ENCODE measurements at regions not wholly inside any gene's neighbourhood (a gene's known extent, or its start where the extent isn't known, plus 50 kb on each side); places are given as distances from the start of the nearest gene placed in this dataset.
"Not testable (repeated sequence)": the region's sequence is repeated elsewhere in the genome, so short reads cannot be mapped to it uniquely, and the experiment has no call there.

GRCh38 chr2:147348931-147349555, 495.8 kb upstream of the ACVR2A start:
- no peak for FAIRE-seq

GRCh38 chr2:147346142-147346541, 498.7 kb upstream of the ACVR2A start:
- no peak for FAIRE-seq

- FAIRE-seq, result no peak
These were observed 499.6 kb upstream of the ACVR2A start for GRCh38 chr2:147345246-147345645.

- FAIRE-seq, result no peak
These were observed 502.5 kb upstream of the ACVR2A start for GRCh38 chr2:147342329-147342728.

- no peak for FAIRE-seq
These were observed 512.9 kb upstream of the ACVR2A start for GRCh38 chr2:147331790-147332419.

GRCh38 chr2:147330925-147331324, 513.9 kb upstream of the ACVR2A start:
- no peak for FAIRE-seq

- no peak for FAIRE-seq
These were observed 517.2 kb upstream of the ACVR2A start for GRCh38 chr2:147327613-147328012.

GRCh38 chr2:147325990-147326389, 518.8 kb upstream of the ACVR2A start:
- no peak for FAIRE-seq

- no peak for FAIRE-seq
These were observed 524.7 kb upstream of the ACVR2A start for GRCh38 chr2:147320146-147320545.

- FAIRE-seq, result no peak
These were observed 533.8 kb upstream of the ACVR2A start for GRCh38 chr2:147311058-147311430.

GRCh38 chr2:147310335-147311057, 534.3 kb upstream of the ACVR2A start:
- FAIRE-seq, result no peak

GRCh38 chr2:147297820-147298219, 547.0 kb upstream of the ACVR2A start:
- no peak for FAIRE-seq

- no peak for FAIRE-seq
These were observed 549.9 kb upstream of the ACVR2A start for GRCh38 chr2:147294825-147295392.

- no peak for FAIRE-seq
These were observed 550.6 kb upstream of the ACVR2A start for GRCh38 chr2:147293991-147294824.

GRCh38 chr2:147288131-147288530, 556.7 kb upstream of the ACVR2A start:
- FAIRE-seq, result no peak

- no peak for FAIRE-seq
These were observed 568.9 kb upstream of the ACVR2A start for GRCh38 chr2:147275943-147276342.

- no peak for FAIRE-seq
These were observed 571.2 kb upstream of the ACVR2A start for GRCh38 chr2:147273628-147274027.

GRCh38 chr2:147273106-147273505, 571.7 kb upstream of the ACVR2A start:
- no peak for FAIRE-seq

- FAIRE-seq, result not testable (repeated sequence)
These were observed 575.2 kb upstream of the ACVR2A start for GRCh38 chr2:147269581-147269980.

- FAIRE-seq, result no peak
These were observed 584.6 kb upstream of the ACVR2A start for GRCh38 chr2:147260241-147260640.

- FAIRE-seq, result no peak
These were observed 589.0 kb upstream of the ACVR2A start for GRCh38 chr2:147255812-147256211.

GRCh38 chr2:147250652-147251356, 594.0 kb upstream of the ACVR2A start:
- FAIRE-seq, result no peak

Data from G401.6 (cell line).